Erythroblast (primary cell): ENCODE measurements at regions not wholly inside any gene's neighbourhood (a gene's known extent, or its start where the extent isn't known, plus 50 kb on each side); places are given as distances from the start of the nearest gene placed in this dataset.

Experiments
- GATA1 ChIP-seq: IDR thresholded peaks from 2 replicates; pipeline ENCODE4 v1.6.1; 2011; ENCODE audit warnings: low read depth, mild to moderate bottlenecking, control low read depth, low read length, moderate library complexity
- POLR2A ChIP-seq: IDR thresholded peaks from 2 replicates; pipeline ENCODE4 v1.6.1; 2011; ENCODE audit warnings: mild to moderate bottlenecking, low read length

DNA sequence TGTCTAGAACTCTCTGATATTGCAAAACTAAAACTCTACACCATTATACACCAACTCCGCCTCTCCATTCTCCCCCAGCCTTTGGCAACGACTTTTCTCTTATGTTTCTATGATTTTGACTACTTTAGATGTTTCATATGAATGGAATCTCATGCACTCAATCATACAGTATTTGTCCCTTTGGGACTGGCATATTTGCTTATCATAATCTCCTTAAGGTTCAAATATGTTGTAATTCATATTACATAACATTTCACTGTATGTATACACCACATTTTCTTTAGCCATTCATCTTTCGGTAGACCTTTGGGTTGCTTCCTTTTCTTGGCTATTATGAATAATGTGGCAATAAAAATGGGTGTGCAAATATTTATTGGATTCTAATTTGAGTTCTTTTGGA lies 164.4 kb downstream of the ARL4A start:
- TF ChIP-seq POLR2A (no peak), GATA1 (no peak)
